Neuronal stem cell (in vitro differentiated cells): ENCODE measurements at regions not wholly inside any gene's neighbourhood (a gene's known extent, or its start where the extent isn't known, plus 50 kb on each side); places are given as distances from the start of the nearest gene placed in this dataset.

Source experiments
- DNase-seq: peaks from one replicate; pipeline ENCODE4 v3.0.0-alpha.2; 2013; ENCODE audit warnings: low spot score
- H2AFZ ChIP-seq: one replicate; pipeline ENCODE4 v1.6.1; 2013; ENCODE audit warnings: mild to moderate bottlenecking, low read length, inconsistent platforms
- H2AK5ac ChIP-seq: 2 replicates; pipeline ENCODE4 v1.6.1; 2013; ENCODE audit warnings: low read depth, mild to moderate bottlenecking, inconsistent platforms, low read length, moderate library complexity, mixed read lengths
- H2BK120ac ChIP-seq: 2 replicates; pipeline ENCODE4 v1.6.1; 2013; ENCODE audit warnings: low read depth, mild to moderate bottlenecking, inconsistent platforms, low read length, moderate library complexity, mixed read lengths
- H2BK12ac ChIP-seq: one replicate; pipeline ENCODE4 v1.6.1; 2013; ENCODE audit warnings: low read length, inconsistent platforms
- H2BK15ac ChIP-seq: 2 replicates; pipeline ENCODE4 v1.6.1; 2013; ENCODE audit warnings: mild to moderate bottlenecking, low read length, inconsistent platforms, mixed read lengths
- H2BK5ac ChIP-seq: one replicate; pipeline ENCODE4 v1.6.1; 2013; ENCODE audit warnings: inconsistent platforms, mild to moderate bottlenecking, low read length, moderate library complexity
- H3K14ac ChIP-seq: one replicate; pipeline ENCODE4 v1.6.1; 2013; ENCODE audit warnings: low read length, inconsistent platforms
- H3K18ac ChIP-seq: 2 replicates; pipeline ENCODE4 v1.6.1; 2013; ENCODE audit warnings: low read length, inconsistent platforms
- H3K23ac ChIP-seq: 2 replicates; pipeline ENCODE4 v1.6.1; 2013; ENCODE audit warnings: low read depth, mild to moderate bottlenecking, mixed read lengths, low read length, inconsistent platforms; ENCODE audit not compliant: poor library complexity
- H3K27ac ChIP-seq: replicated peaks from 3 replicates; pipeline ENCODE4 v1.5.1; 2013; ENCODE audit warnings: low read length, inconsistent platforms
- H3K27me3 ChIP-seq, 3 experiments: 2 replicates each; pipeline ENCODE4 v1.6.1; 2013; ENCODE audit warnings: low read length in 3 of 3, mild to moderate bottlenecking in 2 of 3, inconsistent platforms in 1 of 3, low read depth in 1 of 3, mixed read lengths in 1 of 3, moderate library complexity in 1 of 3; ENCODE audit not compliant: control insufficient read depth in 3 of 3, insufficient read depth in 3 of 3
- H3K36me3 ChIP-seq, 2 donors: replicated peaks in 1 of 2; 2 replicates each; pipeline ENCODE4 v1.6.1; 2013; ENCODE audit warnings: low read length in 2 of 2; ENCODE audit not compliant: control insufficient read depth in 2 of 2, insufficient read depth in 2 of 2
- H3K4ac ChIP-seq: 2 replicates; pipeline ENCODE4 v1.6.1; 2013; ENCODE audit warnings: inconsistent platforms, mild to moderate bottlenecking, low read length, moderate library complexity
- H3K4me1 ChIP-seq, 2 donors: 1 replicate in 1 of 2; 2 replicates in 1 of 2; pipeline ENCODE4 v1.6.1; 2013; ENCODE audit warnings: low read length in 2 of 2, low read depth in 1 of 2; ENCODE audit not compliant: control insufficient read depth in 2 of 2, insufficient read depth in 1 of 2
- H3K4me2 ChIP-seq: one replicate; pipeline ENCODE4 v1.6.1; 2013; ENCODE audit warnings: mild to moderate bottlenecking, low read length, inconsistent platforms; ENCODE audit not compliant: insufficient read depth, poor library complexity, severe bottlenecking
- H3K4me3 ChIP-seq, 2 donors: 2 replicates each; pipeline ENCODE4 v1.5.1; 2013; ENCODE audit warnings: low read length in 2 of 2, mild to moderate bottlenecking in 2 of 2, inconsistent platforms in 1 of 2, moderate library complexity in 1 of 2
- H3K79me1 ChIP-seq: one replicate; pipeline ENCODE4 v1.6.1; 2013; ENCODE audit warnings: low read depth, mild to moderate bottlenecking, inconsistent platforms, low read length, moderate library complexity
- H3K9ac ChIP-seq: one replicate; pipeline ENCODE4 v1.6.1; 2013; ENCODE audit warnings: mild to moderate bottlenecking, low read depth, low read length, inconsistent platforms; ENCODE audit not compliant: poor library complexity
- H3K9me3 ChIP-seq, 2 donors: replicated peaks in 1 of 2; 2 replicates each; pipeline versions ENCODE3 to v1.6.1; 2013; ENCODE audit warnings: low read length in 2 of 2, mild to moderate bottlenecking in 2 of 2, inconsistent platforms in 1 of 2, low read depth in 1 of 2, mixed read lengths in 1 of 2, moderate library complexity in 1 of 2; ENCODE audit not compliant: control insufficient read depth in 2 of 2, insufficient read depth in 1 of 2
- H4K8ac ChIP-seq: one replicate; pipeline ENCODE4 v1.6.1; 2013; ENCODE audit warnings: low read depth, mild to moderate bottlenecking, inconsistent platforms, low read length, moderate library complexity
- H4K91ac ChIP-seq: one replicate; pipeline ENCODE4 v1.6.1; 2013; ENCODE audit warnings: low read length, low read depth, mild to moderate bottlenecking, inconsistent platforms; ENCODE audit not compliant: poor library complexity
- WGBS, 2 donors: extraction: QIAGEN DNeasy Blood & Tissue Kit; methylation state at CpG; one replicate each; pipeline ENCODE4 v1.1.7; 2013; ENCODE audit warnings: missing lambda C conversion rate in 2 of 2, mixed read lengths in 1 of 2; ENCODE audit not compliant: insufficient read length in 2 of 2, insufficient replicate concordance in 1 of 2; ENCODE audit errors: extremely low coverage in 2 of 2; 5-methylcytosine and 5-hydroxymethylcytosine counted together

- H2BK12ac ChIP-seq: no peak overlapping the region
- H3K79me1 ChIP-seq: no peaks in the 10 kb centered on the region
- no peak overlapping the region for H3K27ac ChIP-seq
- H3K14ac ChIP-seq: no peak overlapping the region
- no peaks in the 10 kb centered on the region for H3K9me3 ChIP-seq
- H3K18ac ChIP-seq: no peak overlapping the region
- H2BK15ac ChIP-seq: no peak overlapping the region
- H4K91ac ChIP-seq: no peak overlapping the region
- H2BK120ac ChIP-seq: no peak overlapping the region
- no peak overlapping the region for H2BK5ac ChIP-seq
- H3K23ac ChIP-seq: no peak overlapping the region
- H3K27me3 ChIP-seq: peaks cover 0 to 35% (median 0%) of the 10 kb centered on the region in 3 experiments
- no peak overlapping the region for H2AK5ac ChIP-seq
- H3K36me3 ChIP-seq: no peaks in the 10 kb centered on the region
- H3K4me3 ChIP-seq: no peak overlapping the region
- DNase-seq: no peak
- no peak overlapping the region for H3K4ac ChIP-seq
- no peak overlapping the region for H3K9ac ChIP-seq
- H2AFZ ChIP-seq: no peak overlapping the region
- WGBS, 2 donors: no CpG with 5 or more reads among the region's 12 CpGs
- no peak overlapping the region for H3K4me2 ChIP-seq
- peaks cover 3 to 8% of the 10 kb centered on the region in 2 donors for H3K4me1 ChIP-seq
- H4K8ac ChIP-seq: no peak overlapping the region
Observed at GRCh38 chr7:131690441-131690840, 134.0 kb upstream of the PODXL start.

- Histone ChIP-seq H3K36me3 (no peaks in the 10 kb centered on the region), H3K18ac (peak overlapping the region; percentile 78), H3K9me3 (no peaks in the 10 kb centered on the region), H2BK5ac (no peak overlapping the region), H4K8ac (no peak overlapping the region), H3K4ac (no peak overlapping the region), H3K79me1 (no peaks in the 10 kb centered on the region), H2BK120ac (peak overlapping the region; percentile 21), H3K14ac (no peak overlapping the region), H2BK12ac (peak overlapping the region; percentile 85), H4K91ac (no peak overlapping the region), H3K23ac (no peak overlapping the region), H2AFZ (no peak overlapping the region), H2BK15ac (peak overlapping the region; percentile 69), H2AK5ac (peak overlapping the region; percentile 36), H3K9ac (no peak overlapping the region), H3K4me3 (no peak overlapping the region), H3K4me1 (peaks cover 3 to 8% of the 10 kb centered on the region in 2 donors), H3K27ac (no peak overlapping the region), H3K27me3 (peaks cover 0 to 35% (median 0%) of the 10 kb centered on the region in 3 experiments), H3K4me2 (no peak overlapping the region)
- no CpG with 5 or more reads among the region's 19 CpGs for WGBS, 2 donors
- no peak for DNase-seq
Observed at GRCh38 chr7:131689662-131690234, 133.3 kb upstream of the PODXL start.

GRCh38 chr7:131688738-131689661 is 132.6 kb upstream of the PODXL start:
- H3K4me1 ChIP-seq: peaks cover 3 to 8% of the 10 kb centered on the region in 2 donors
- H2BK5ac ChIP-seq: no peak overlapping the region
- peak overlapping the region; percentile 91 for H2AK5ac ChIP-seq
- no peak overlapping the region for H3K9ac ChIP-seq
- H3K18ac ChIP-seq: peak overlapping the region; percentile 41
- no peak overlapping the region for H4K91ac ChIP-seq
- H3K4me3 ChIP-seq: no peak overlapping the region
- peak overlapping the region; percentile 38 for H2BK15ac ChIP-seq
- H2AFZ ChIP-seq: no peak overlapping the region
- no peaks in the 10 kb centered on the region for H3K79me1 ChIP-seq
- H4K8ac ChIP-seq: no peak overlapping the region
- peaks cover 0 to 34% (median 0%) of the 10 kb centered on the region in 3 experiments for H3K27me3 ChIP-seq
- DNase-seq: peak; percentile 76
- no peak overlapping the region for H2BK12ac ChIP-seq
- no peaks in the 10 kb centered on the region for H3K9me3 ChIP-seq
- no CpG with 5 or more reads among the region's 12 CpGs for WGBS, 2 donors
- no peak overlapping the region for H3K4ac ChIP-seq
- no peaks in the 10 kb centered on the region for H3K36me3 ChIP-seq
- H3K4me2 ChIP-seq: no peak overlapping the region
- peak overlapping the region; percentile 62 for H2BK120ac ChIP-seq
- H3K27ac ChIP-seq: no peak overlapping the region
- peak overlapping the region; percentile 6 for H3K23ac ChIP-seq
- no peak overlapping the region for H3K14ac ChIP-seq

GRCh38 chr7:131687296-131687695 is 130.9 kb upstream of the PODXL start:
- H4K91ac ChIP-seq: no peak overlapping the region
- H3K18ac ChIP-seq: no peak overlapping the region
- H2BK120ac ChIP-seq: no peak overlapping the region
- H3K27ac ChIP-seq: no peak overlapping the region
- H3K9me3 ChIP-seq: no peaks in the 10 kb centered on the region
- H2AFZ ChIP-seq: no peak overlapping the region
- H3K79me1 ChIP-seq: no peaks in the 10 kb centered on the region
- peaks cover 0 to 26% (median 0%) of the 10 kb centered on the region in 3 experiments for H3K27me3 ChIP-seq
- peaks cover 2 to 4% of the 10 kb centered on the region in 2 donors for H3K4me1 ChIP-seq
- H3K4ac ChIP-seq: no peak overlapping the region
- H3K14ac ChIP-seq: no peak overlapping the region
- H2BK5ac ChIP-seq: no peak overlapping the region
- peak overlapping the region; percentile 3 for H3K9ac ChIP-seq
- no peak overlapping the region for H3K4me3 ChIP-seq
- no peak overlapping the region for H2BK12ac ChIP-seq
- no peak overlapping the region for H2BK15ac ChIP-seq
- no peak overlapping the region for H3K23ac ChIP-seq
- H3K36me3 ChIP-seq: no peaks in the 10 kb centered on the region
- H3K4me2 ChIP-seq: no peak overlapping the region
- no CpG with 5 or more reads among the region's 9 CpGs for WGBS, 2 donors
- H2AK5ac ChIP-seq: no peak overlapping the region
- H4K8ac ChIP-seq: no peak overlapping the region
- DNase-seq: no peak
